GM21390 (cell line): ENCODE measurements at regions not wholly inside any gene's neighbourhood (a gene's known extent, or its start where the extent isn't known, plus 50 kb on each side); places are given as distances from the start of the nearest gene placed in this dataset.

ENCODE experiments used
- ATAC-seq: cut with Tn5 transposase; IDR thresholded peaks from one replicate; pipeline ENCODE4 v1.9.1; 2021; ENCODE audit not compliant: unreplicated experiment

DNA sequence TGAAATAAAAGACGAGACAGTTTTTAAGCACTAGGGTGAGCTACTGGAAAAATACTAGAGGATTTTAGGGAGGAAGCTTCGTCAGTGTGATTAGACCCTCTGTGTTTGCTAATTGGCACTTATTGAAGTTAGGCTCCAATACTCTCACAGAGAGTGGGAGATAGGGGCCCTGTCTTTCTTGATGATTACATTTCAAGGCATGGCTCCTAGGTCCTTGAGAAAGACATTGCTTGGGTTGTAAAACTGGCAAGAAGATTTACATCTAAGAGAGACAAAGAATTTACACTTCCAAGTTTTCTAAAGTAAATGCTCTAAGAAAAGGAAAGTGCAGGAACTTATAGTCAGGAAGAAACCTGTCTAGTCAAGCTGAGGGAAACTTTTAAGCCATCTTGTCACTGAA is 183.2 kb downstream of the C12orf50 start:
- ATAC-seq: no peak

DNA sequence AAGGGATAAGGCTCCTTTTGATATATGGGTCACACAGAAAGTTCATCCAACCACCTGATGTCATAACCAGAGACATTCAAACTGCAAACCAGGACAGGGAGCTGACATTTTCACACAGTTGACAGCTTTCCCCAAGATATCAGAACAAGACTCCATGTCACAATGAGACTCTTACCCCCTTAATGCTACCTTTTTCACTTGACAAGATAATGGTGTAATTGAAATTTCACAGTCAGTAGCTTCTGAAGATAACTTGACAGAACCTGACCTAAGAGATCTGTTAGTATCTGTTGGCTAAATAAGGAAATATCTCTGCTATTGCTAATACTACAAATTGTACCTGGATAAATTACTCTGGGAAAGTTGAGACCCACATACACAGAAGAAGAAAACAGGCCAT is 187.3 kb downstream of the C12orf50 start:
- ATAC-seq: no peak

DNA sequence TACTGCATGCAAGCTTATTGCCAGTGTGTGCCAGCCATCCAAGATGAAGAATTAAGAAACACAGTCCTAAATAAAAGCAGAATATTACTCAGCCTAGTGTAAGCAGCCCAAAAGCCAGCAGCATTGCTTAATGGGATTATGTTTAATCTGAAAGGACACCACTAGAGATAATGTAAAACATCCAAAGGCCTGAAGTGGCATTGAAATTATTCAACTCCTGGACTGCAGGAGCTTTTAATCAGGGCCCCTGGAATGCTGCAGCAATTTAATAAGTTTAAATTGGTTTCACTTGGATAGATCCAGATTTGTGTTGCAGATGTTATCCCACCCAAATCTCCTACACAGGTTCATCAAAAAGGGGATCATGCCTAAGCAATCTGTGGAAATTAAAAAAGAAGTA is 193.0 kb downstream of the C12orf50 start:
- ATAC-seq: no peak

DNA sequence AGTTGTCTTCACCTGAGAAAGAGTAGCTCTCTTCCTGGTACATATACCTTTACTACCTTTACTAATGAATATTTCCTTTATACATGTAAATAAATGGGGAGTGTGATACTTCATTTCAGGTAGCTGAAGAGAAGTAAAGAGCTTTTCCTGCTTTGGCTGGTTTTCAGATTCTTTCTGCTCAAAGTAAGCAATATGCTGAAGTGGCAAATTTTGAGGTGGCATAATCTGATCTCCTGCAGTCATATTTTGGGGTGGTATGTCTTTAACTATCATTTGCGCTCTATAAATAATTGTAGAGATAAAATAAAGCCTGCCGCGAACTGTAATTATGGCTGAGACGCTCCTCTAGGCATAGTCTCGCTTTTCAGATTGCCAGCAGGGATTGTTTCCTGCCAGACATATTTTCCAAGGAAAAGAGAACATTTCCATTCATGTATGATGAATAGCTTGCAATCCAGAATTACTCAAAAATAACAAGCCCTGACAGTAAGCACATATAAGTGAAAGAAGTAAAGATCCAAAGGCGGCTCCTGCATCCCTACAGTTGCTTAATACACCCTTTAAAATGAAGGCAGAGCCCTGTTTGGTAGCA is 200.7 kb downstream of the C12orf50 start:
- ATAC-seq: no peak

DNA sequence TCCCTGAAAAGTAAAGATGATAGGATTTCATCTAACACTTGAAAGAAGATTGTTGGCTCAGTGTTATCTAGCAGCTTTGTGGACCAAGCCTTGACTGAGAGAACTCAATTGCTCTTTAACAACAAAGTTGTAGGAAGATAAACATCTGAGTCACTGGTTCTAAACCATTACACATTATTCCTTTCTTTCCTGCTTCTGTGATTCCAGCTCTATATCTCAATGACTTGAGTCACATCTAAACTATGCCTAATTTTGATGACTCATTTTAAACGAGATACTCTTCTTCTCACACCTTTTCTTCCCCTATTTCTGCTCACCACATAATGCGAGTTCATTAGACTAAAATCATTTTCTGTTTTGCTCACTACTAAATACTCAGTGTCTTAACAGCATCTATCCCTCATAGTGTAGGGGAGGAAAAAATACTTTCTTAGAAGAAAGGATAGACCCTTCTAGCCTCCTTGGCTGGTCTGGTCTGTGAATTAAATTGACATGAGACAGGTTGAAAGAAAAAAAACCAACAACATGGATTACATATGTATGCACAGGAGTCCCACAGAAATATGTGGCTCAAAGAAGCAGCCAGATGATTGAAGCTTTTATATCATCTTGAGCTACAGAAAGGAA is 201.4 kb downstream of the C12orf50 start:
- no peak for ATAC-seq

DNA sequence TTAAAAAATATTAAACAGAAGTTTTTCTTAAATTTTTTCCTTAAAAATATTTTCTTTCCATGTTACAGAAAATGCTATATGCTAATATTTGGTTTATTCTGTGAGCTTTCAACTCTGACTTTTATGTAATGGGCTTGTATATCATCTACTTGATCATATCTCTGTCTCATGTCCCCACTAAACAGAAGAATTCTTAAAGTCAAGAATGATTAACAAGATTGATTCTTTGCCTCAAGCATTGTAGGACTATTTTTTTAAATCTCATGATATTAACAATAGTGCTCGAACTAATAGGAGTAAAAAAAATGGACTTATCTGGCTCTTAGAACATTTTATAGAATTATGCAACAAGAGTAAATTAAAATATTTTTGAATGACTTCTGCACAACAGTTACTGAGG is 206.3 kb downstream of the C12orf50 start:
- ATAC-seq: no peak

DNA sequence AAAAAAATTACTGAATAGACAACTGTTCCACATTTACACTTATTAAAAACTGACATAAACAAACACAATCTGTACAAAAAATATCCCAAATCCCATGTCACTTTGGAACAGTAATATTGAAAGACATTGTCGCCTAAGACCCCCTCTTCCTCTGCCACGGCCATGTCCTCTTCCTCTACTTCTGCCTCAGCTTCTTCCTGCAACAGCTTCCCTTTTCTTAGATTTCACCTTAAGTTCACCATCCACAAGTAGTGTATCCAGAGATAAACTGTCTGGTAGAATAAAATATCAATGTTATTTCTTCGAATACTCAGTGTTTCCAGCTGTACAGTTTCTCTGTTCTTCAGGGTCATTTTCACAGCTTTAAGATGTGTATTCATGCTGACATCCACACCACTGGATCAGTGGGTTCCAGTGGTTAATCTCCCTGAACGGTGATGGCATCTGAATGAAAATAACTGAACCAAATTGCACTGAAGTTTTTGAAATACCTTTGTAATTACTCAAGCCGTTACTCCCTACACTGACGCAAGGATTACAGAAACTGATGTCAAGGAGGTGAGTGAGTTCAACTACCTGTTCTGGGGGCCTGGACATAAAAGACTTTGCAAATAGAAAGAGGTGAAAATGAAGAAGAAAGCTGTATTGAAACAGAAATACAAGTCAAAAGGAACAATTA is 208.5 kb downstream of the C12orf50 start:
- ATAC-seq: no peak

DNA sequence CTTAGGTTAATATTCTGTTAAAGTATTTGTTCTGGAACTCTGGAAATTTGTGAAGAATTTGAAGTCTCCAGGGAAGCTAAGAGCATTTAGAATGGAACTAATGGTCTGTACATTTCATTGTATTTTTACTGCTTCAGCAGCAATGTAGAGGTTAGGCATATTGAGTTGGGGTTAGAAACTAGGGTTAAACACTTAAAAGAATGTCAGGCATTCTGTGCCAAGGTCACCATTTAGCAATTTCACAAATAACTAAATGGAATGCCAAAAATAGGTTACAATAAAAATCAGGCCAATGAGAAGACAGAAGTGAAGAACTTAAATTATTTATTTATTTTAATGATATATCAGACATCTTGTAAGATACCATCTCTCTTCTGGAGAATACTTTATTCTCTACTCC is 210.8 kb downstream of the C12orf50 start:
- no peak for ATAC-seq

DNA sequence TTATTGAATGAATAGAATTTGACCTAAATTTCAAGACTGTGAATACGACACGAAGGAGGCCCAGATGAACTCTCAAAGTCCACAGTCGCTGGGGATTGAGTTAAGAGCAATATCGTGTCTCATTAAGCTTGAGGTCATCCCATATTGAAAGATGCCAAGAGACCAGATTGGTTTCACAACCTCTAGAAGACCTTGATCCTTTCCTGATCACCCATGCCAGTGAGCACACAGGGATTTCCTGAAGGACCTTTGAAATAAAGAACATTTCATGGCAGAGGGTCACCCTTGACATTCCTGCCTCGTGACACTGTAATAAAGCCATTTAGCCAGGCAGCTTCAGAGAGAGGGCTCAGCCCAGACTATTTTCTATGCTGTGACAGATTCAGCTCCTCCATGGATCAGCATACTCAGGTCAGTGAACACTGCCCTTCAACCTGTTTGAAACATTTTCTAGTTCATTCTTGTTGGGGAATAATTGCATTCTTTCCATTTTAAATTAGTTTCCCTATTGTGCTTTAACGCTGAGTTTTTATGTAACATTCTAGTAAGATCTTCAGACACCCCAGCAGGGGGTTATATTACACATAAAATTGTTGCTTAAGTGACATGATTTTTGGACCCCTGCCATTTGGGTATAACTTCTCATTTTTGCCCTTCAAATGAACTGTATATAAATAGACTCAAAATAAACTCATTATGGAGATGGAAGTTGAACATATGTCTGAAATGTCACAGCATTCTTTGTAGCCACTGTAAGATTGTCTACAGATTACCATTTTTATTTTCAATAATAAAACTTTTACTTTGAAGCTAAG is 213.2 kb downstream of the C12orf50 start:
- ATAC-seq: no peak

DNA sequence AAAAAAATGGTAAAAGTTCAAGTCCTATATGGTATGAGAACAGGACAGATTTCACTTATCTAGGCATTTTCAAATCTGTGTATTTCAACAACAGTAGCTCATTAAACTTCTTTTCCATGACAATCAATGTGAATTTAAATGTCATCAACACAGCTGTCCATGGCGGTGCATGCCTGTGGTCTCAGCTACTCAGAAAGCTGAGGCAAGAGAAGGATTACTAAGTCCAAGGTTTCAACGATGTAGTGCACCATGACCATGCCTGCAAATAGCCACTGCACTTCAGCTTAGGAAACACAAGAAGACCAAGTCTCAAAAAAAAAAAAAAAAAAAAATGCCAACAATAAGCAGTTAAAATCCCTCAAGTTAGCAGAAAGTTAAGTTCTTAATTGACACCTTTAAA is 214.6 kb downstream of the C12orf50 start:
- ATAC-seq: no peak

DNA sequence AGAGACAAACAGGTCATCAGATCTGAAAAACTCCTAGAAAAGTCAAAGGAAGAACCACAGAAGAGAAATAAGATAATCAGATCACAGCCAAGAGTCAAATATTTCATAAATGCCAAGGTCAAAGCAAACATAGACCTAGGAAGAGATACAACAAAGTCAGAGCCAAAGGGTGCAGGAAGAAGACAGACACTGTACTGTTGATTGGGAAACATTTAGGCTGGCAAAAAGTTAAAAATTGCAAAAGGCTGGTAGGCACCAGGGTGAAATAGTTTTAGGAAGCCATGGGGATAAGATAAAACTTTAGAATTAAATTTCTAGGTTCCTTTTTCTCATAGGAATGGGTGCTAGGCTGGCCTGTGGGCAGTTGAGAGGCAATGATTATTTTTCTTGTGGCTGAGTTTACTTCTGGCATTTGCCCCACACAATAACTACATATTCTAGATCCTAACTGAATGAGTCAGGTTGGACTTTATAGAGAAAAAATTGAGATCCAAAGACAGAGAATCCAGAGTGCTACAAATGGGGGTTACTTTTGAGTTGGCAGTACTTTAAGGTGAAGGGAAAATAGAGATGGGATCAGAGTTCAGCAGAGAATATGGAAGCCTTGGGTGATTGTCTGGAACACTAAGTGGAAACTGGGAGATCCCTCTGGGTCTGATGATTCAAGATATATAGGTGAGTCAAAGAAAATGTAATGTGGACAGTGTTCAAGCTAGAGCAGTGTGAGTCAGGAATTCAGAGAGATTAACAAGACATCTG is 215.5 kb downstream of the C12orf50 start:
- ATAC-seq: no peak

DNA sequence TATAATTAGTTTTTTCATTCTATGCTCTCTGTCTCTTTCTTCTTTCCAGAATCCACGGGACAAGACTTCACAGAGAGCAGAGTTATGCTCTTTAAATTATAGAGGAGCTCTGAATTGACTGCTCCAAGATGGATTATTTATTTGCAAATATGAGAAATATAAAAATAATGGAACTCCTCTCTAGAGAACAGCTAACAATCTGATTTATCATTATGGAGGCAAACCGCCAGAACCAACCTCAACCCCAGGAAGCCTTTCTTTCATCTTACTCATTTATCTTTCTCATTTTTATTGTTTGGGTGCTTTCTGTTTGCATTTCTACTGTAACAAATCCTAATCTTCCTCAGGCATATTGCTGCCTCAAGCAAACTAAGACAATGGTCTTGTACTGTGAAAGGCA is 216.5 kb downstream of the C12orf50 start:
- ATAC-seq: no peak

DNA sequence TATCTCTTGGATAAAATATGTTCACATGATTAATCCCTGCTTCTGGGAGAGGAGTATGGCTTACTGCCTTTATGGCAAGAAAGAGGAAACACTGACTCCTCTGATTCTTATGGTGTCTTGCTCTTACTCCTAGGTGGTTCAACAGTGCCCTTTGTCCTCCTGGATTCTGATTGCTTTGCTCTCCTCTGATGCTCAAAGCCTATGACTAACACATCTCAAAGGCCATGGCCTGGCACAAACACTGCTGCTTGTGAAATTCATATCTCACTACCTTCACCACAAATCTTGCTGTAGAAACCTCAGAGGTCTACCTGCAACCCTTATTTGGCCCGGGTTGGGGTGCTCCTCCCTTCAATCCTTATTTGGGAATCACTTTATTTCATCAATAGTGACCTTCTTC is 217.2 kb downstream of the C12orf50 start:
- ATAC-seq: no peak

DNA sequence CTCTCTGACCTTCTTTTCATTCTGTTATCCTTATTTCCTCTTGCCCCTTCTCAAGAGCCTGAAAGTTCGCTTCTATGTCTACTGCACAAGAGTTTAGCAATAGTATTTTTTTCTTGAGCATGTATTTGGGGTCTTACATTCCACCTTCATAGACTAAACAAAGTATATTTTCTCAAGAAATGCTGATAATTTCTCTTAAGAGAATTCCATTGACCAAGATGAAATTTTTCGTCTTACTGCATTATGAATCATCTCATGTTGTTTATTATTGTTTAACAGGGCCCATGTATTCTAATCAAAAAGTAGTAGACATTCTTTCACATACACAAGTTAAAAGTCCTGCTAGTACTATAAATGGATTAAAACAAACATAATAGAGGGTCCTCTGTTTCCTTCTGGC is 219.3 kb downstream of the C12orf50 start:
- ATAC-seq: no peak

DNA sequence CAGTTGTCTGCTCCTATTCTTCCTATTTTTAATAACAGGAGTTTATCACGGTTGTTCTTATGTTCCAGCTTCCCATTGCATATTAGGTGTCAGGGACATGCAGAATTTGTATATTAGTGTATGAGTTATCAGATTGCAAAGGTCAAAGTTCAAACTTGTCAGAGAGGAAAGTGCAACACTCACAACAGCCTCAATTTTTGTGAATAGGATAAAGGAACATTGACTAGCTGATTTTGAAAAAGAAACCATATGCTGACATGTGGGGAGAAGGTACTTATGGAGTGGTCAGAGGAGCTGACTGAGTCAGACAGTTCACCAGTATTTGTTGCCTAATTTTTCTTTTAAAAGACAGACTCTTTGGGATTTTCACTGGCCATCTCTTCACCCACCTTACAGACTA is 222.1 kb downstream of the C12orf50 start:
- no peak for ATAC-seq

DNA sequence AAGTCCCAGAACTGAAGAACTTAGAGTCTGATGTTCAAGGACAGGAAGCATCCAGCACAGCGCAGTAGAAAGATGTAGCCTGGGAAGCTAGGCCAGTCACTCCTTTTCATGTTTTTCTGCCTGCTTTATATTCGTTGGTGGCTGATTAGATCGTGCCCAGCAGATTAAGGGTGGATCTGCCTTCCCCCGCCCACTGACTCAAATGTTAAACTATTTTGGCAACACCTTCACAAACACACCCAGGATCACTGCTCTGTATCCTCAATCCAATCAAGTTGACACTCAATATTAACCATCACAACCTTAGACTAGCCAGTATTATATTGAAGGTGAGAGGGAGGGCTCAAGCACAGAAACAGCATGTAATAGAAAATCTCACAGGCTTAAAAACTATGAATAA is 222.9 kb downstream of the C12orf50 start:
- ATAC-seq: no peak

DNA sequence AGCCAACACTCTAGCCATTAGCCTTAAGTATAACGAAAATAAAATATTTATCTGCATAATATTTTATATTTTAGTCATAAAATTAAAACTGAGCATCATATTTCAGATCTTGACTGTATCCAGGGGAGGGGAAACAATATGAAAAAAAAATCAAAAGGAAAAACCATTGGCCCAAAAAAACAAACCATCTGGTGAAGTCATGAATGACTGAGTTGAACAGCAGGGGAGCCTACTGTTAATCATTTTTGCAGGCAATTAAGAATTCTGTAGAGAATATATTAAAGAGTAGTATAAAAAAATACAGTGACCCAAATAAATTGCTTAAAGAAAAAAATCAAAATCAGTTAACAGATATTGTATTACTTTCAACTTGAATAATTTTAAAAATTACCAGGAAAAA is 224.8 kb downstream of the C12orf50 start:
- no peak for ATAC-seq

DNA sequence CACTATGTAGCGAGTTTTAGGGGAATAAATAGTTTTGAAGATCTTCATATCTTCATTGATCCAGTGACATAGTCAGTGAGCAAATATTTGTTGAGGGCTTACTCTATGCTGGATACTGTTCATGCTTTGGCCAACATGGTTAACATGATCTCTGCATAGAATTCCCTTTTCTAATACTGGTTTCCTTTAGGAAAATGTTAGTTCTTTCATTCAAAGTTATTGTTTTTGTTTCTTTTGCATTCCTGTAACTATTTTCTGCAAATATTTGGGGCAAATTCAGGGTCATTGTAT is 226.5 kb downstream of the C12orf50 start:
- no peak for ATAC-seq

DNA sequence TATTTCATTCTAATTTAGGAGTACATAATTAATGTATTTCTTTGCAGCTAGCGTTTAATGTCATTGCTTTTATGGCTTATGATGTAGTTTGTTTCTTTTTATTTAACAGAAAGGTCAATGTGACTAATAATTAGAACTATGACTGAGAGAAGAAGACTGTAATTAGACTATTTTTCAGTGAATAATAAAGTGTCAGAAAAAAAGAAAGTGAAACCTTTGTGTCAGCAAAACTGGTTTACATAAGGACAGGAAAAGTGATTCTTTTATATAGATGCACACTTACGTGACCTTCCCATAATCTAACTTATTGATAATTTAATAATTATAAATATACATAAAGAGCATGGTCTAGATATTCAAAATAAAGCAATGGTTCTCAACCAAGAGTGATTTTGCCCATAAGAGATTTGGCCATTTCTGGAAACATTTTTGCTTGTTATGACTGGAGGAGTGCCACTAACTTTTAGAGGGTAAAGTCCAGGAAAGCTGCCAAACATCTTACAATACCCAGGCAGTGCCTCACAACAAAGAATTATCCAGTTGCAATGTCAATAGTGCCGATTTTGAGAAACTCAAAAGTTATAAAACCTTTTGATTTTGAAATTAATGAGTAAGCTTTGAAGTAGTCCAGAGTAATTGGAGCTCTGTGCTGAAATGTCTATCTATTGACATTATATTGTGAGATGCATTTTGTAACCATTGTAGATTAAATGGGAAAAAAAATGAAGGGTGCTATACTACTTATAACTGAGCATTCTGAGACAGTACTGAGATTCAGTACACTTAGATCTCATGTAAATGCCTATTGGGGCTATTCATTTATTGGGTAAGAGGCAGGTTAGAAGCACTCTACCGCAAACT is 227.1 kb downstream of the C12orf50 start:
- no peak for ATAC-seq

DNA sequence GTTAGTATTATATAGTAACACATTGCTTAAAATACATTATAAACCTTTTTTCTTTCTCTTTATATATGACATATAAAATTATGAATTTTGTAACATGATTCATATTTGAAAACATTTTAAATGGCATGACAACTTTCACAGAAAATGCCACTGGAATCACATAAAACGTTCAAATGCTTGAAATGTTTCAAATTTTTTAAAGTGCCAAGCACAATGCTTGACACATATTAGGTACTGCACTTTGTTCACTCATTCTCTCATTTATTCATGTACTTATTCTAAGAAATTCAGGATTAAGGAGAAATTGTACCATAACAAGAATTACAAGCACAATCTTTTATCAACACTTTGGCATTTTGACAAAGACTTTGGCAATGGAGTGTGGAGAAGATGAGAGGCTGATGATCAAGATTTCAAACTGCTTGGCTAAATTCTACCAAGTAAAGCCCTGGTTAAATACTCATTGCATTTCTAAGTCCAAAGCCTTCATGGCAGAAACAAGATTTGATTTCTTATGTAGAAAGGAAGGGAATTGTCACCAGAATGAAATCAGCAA is 232.2 kb downstream of the C12orf50 start:
- no peak for ATAC-seq
